ENCODE measurements at regions not wholly inside any gene's neighbourhood (a gene's known extent, or its start where the extent isn't known, plus 50 kb on each side); places are given as distances from the start of the nearest gene placed in this dataset.

DNA sequence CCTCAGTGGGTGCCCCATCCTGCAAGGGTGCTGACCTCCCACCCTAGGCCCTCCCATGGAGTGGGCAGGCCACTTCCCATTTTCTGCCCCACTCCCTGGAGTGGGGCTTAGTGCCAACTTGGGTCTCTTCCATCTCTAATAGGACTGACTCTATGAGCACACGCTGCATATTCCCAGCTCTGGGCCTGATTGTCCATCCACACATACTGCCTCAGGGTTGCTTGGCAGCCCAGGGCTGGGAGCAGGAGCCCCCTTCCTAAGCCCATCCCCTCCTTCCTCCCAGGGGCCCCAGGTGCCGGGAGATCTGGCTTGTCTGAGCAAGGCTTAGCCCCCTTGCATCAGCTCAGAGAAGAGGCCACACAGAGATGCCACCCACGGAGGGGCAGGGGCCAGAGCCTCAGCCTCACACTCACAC lies 55.1 kb downstream of the PJA1 start:
- DNase-seq (ENCODE audit: low read depth): no peak
- no peak overlapping the region for H3K4me3 ChIP-seq (ENCODE audit: low read length)
- TF ChIP-seq, protein P1, sequence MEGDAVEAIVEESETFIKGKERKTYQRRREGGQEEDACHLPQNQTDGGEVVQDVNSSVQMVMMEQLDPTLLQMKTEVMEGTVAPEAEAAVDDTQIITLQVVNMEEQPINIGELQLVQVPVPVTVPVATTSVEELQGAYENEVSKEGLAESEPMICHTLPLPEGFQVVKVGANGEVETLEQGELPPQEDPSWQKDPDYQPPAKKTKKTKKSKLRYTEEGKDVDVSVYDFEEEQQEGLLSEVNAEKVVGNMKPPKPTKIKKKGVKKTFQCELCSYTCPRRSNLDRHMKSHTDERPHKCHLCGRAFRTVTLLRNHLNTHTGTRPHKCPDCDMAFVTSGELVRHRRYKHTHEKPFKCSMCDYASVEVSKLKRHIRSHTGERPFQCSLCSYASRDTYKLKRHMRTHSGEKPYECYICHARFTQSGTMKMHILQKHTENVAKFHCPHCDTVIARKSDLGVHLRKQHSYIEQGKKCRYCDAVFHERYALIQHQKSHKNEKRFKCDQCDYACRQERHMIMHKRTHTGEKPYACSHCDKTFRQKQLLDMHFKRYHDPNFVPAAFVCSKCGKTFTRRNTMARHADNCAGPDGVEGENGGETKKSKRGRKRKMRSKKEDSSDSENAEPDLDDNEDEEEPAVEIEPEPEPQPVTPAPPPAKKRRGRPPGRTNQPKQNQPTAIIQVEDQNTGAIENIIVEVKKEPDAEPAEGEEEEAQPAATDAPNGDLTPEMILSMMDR (conservative IDR thresholded peaks at IDR 0.05; ENCODE audit: low read depth, low read length): no peak

DNA sequence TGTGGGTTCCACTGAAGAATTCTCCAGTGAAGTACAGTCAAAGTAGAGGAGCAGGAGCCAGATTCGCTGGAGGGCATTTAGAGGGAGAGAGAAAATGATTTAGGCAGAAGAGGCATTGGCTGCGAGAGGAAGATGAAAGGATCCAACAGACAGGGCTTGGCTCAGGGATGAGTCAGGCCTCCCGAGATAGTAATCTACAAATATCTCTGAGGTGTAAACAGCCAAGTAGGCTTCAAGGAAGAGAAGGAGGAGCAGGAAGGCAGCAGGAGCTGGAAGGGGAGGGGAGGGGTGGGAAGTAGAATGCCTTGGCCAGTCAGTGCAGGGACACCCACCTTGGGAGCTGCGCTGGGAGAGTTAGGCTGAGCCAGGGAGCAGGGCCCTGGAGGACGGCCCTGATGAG lies 55.5 kb downstream of the PJA1 start:
- TF ChIP-seq, protein P1 (conservative IDR thresholded peaks at IDR 0.05; ENCODE audit: low read depth, low read length): no peak
- no peak overlapping the region for H3K4me3 ChIP-seq (ENCODE audit: low read length)
- DNase-seq (ENCODE audit: low read depth): no peak

DNA sequence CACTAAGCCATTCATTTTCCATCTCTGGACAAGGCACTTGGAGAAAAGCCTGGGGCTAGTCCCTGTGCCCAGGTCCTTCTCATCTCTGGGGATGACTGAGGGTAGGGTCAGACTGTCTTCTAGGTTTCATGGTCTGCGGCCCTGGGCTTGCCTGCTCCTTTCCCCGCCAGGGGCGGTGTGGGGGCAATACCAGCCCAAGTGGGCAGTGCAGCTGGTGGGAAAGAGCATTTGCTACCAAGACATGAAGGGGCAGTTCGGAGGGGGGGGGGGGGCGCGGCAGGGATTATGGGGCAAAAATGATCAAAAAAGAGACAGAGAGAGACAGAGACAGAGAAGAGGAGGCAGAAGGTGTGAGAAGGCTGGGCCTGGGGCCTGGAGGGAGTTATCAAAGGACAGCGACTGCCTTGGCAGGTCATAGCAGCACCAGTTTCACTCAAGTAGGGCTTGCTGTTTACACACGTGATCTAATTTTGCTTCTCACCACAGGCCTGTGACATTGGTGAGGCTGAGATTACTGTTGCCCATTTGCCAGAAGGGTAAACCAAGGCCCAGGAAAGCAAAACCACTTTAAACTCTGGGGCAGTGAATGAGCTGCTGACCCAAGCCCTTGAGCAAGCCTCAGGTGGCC lies 56.1 kb downstream of the PJA1 start:
- TF ChIP-seq, protein P1 (conservative IDR thresholded peaks at IDR 0.05; ENCODE audit: low read depth, low read length): no peak
- no peak for DNase-seq (ENCODE audit: low read depth)
- no peak overlapping the region for H3K4me3 ChIP-seq (ENCODE audit: low read length)

DNA sequence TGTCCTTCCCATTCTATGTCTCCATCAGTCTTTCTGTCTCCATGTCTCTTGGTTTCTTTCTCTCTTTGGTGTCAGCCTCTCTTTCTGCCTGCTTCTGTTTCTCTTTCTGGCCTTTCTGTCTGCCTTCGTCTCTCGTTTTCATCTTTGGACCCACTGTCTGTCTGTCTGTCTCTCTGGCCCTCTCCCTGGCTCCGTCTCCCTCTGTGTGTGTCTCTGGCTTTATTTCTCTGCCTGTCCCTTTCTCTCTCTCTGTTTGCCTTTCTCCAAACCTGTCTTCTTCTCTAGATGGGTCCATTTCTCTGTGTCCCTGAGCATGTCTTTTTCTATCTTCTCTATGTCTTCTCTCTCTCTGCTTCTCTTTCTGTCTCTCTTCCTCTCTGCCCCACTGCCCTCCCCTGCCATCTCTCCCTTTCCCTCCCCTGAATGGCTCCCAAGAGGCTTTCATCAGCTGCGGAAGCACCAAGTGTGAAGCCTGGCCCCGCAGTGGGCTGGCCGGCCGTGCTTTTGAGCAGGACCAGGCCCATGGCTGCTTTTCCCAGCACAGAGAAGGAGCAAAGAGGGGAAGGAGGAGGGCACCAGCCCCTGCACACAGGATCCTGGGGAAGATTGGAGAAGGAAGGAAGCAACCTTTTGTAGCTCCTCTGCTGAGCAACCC lies 57.4 kb downstream of the PJA1 start:
- DNase-seq (ENCODE audit: low read depth): no peak
- TF ChIP-seq, protein P1 (conservative IDR thresholded peaks at IDR 0.05; ENCODE audit: low read depth, low read length): no peak
- no peak overlapping the region for H3K4me3 ChIP-seq (ENCODE audit: low read length)

DNA sequence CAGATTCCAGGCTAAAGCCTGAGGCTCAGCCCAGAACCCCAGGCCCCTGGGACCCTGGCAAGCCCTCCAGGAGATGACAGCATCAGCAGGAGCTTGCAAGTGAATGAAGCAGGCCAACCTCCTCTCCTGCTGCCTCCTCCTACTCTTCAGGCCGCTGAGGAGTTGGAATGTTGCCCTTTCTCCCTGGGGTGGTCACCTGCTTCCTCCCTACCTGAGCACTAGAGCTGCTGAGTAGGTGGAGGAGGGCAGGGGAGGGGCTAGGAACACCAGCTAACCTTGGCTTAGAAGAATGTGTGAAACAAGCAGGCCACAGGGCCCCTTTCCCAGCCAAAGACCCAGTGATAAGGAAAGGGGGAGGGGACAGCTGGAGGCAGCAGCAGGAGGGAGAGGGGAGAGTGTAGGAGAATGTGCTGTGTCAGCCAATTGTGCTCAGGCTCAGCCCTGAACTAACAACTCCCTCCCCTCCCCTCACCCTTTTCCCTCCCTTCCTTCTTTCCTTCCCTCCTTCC lies 58.0 kb downstream of the PJA1 start:
- DNase-seq (ENCODE audit: low read depth): no peak
- TF ChIP-seq, protein P1 (conservative IDR thresholded peaks at IDR 0.05; ENCODE audit: low read depth, low read length): no peak
- no peak overlapping the region for H3K4me3 ChIP-seq (ENCODE audit: low read length)

DNA sequence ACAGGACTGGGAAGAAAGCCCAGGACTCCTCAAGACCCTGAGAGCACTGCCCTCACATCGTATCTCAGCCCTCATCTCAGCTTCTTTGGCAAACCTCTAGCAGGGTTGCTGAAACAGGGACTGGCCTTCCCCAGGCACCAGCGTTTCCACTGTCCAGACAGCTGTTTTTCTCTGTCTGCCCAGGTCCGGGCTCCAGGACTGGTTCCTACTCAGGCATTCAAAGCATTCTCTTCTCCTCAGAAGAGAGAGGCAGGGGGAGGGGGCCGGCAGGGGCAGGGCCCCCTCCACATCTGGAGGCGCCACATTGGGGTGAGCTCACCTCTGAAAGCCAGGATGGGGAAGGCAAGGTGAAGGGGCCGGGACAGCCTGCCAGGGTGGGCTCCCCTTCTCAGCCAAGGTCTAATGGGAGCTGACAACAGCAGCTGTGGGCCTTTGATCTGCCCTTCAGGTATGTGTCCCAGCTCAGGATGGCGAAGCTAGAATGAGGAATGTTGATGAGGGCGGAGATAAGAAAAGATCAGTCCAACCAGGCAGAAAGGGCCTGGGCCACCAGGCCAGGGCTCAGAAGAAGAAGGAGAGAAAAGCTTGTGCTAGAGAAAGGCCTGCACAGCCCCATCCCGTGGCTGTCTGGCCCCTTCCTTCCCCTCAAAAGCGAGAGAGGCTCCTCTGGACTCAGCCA lies 60.4 kb downstream of the PJA1 start:
- no peak for DNase-seq (ENCODE audit: low read depth)
- no peak overlapping the region for H3K4me3 ChIP-seq (ENCODE audit: low read length)
- TF ChIP-seq, protein P1 (conservative IDR thresholded peaks at IDR 0.05; ENCODE audit: low read depth, low read length): no peak

Data from retinal pigment epithelial cell (primary cell).